GM20431 (cell line): ENCODE measurements at regions not wholly inside any gene's neighbourhood (a gene's known extent, or its start where the extent isn't known, plus 50 kb on each side); places are given as distances from the start of the nearest gene placed in this dataset.
"Not testable (repeated sequence)": the region's sequence is repeated elsewhere in the genome, so short reads cannot be mapped to it uniquely, and the experiment has no call there.

Experiments used
- in situ Hi-C: fragments of 300-500 bp; cut with MseI, MboI; formaldehyde crosslinking; loops from one replicate; pipeline ENCODE4 v1.15.0; 2020; ENCODE audit warnings: low sequenced_read_pairs; ENCODE audit not compliant: unreplicated experiment

DNA sequence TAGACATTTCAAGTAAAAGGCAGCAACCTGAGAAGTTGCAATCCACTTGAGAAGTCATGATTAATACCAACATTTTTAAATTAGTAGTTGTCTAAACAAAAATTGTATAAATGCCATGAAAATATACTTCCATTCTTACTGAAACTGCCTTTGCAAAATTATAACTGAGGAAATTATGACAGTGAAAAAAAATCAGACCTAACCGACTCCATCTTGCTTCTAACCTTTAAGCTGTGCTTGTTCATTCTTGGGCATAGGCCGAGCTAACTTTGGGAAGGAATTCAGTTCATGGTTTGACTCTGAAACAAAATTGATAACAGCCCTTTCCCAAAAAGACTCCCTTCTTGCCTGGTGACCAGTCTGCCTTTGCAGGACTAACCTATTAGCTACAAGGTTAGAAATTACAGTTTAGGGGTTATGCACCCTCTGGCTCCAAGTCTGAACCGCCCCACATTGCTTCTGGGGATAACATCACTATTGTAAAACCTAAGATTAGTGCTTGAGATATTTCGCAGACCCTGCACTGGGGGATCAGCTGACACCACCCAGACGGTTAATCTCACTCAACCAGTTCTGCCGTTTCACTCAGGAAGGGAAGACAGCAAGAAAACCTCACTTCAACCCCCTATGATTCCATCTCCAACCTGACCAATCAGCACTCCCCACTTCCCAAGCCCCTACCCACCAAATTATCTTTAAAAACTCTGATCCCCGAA is 136.1 kb upstream of the ADAMTS3 start:
- in situ Hi-C loops: loop anchor here (25.0 kb wide), 1 partner anchor 307 kb away; no protein-coding TSS in a partner anchor

DNA sequence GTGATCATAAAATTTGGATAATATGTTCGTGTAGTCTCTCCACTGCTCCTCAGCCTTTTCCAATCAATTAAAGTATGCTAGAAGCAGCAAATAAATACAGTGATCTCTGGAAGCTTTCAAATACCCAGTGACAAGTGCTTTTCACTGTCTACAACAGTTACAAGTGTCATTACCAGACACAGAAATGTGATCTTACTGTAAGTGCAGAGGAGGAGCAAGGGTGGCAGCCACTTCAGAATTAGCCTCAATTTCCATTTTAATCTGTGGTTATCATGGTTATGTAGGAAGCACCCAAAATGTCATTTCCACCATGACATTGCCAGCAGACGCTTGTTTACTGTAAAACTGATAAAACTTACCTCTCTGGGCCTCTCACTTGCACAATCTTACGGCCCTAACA is 133.9 kb upstream of the ADAMTS3 start:
- in situ Hi-C loops: loop anchor here (25.0 kb wide), 1 partner anchor 309 kb away; no protein-coding TSS in a partner anchor

DNA sequence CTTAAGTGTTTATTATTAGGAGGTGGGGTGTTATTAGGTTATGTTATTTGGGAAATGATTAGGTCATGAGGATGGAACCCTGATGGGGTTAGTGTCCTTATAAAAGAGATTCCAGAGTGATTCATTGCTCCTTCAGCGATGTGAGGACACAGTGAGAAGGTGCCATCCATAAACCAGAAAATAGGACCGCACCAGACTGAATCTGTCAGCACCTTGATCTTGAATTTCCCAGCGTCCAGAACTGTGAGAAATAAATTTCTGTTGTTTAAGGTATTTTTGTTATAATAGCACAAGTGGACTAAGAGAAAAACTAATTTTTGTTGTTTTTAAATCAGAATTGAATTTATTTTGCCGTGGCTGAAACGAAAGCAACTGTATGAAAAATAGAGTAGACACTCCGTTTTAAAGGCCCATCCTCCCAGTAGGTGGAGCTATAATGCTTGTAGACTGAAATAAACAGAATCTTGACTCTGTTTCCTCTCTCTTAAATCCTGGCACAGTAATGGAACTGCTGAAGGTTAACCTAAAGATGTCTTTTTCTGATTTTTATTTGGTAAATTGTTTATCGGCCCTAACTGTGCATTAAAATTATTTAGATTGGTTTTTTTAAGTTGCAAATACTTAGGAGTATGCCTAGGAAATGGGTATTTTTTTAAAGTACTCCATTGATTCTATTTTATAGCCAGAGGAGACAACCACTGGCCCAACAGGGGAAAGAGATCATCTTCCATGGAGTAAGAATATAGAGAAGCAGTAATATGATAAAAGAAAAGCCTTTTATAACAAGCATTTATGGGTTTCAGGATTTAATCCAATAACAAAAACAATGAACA is 133.2 kb upstream of the ADAMTS3 start:
- in situ Hi-C loops: loop anchor here (25.0 kb wide), 1 partner anchor 310 kb away; no protein-coding TSS in a partner anchor

DNA sequence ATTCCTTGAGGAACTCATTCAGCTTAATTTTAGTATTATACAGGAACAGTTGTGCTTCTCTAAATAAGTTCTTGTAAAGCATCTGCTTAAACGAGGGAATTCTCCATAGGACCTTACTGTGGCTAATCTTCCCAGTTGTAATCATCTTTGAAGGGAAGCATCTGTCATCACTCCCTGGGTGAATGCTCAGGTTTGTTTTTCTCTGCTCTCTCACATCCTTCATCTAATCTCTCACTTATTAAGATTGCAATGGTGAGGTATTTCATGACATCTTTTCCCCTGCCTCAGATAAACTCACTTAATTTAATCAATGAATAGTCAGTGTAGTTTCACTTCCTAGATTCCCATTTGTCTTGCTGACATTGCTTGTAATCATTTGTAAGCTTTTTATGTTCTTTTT is 121.8 kb upstream of the ADAMTS3 start:
- in situ Hi-C loops: no loop called here

DNA sequence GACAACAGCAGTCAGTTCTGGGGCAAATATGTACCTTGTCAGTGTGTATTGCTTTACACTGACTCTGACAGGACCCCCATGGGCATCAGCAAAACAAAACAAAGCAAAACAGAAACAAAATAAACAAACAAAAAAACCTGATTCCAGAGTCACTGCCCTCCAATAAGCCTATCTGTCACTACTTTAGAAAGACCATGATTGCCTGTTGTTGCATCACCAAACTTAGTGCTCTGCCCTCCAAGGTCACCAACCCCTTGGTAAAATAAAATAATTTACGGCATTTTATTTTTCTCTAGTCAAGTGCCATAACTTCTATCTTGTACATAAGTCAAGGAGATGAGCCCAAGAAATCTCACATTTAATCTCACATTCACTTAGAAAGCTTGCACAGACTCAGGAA is 120.9 kb upstream of the ADAMTS3 start:
- in situ Hi-C loops: no loop called here

DNA sequence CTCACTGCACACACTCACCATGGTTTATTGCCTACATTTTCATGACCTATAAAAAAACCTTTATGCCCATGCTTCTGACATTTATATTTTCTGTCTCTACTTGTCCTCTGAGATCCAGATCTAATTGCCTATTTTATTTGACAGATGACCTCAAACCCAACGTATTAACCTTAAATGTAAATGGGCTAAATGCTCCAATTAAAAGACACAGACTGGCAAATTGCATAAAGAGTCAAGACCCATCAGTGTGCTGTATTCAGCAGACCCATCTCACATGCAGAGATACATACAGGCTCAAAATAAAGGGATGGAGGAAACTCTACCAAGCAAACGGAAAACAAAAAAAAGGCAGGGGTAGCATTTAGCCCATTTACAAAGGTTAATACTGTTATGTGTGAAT is 117.4 kb upstream of the ADAMTS3 start:
- in situ Hi-C loops: not testable (repeated sequence)

DNA sequence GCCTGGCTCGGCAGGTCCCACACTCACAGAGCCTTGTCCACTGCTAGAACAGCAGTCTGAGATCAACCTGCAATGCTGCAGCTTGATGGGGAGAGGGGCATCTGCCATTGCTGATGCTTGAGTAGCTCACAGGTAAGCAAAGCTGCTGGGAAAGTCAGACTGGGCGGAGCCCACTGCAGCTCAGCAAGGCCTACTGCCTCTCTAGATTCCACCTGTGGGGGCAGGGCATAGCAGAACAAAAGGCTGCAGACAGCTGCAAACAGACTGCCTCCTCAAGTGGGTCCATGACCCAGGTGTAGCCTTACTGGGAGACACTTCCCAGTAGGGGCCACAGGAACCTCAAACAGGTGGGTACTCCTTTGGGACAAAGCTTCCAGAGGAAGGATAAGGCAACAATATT is 110.6 kb upstream of the ADAMTS3 start:
- in situ Hi-C loops: no loop called here

DNA sequence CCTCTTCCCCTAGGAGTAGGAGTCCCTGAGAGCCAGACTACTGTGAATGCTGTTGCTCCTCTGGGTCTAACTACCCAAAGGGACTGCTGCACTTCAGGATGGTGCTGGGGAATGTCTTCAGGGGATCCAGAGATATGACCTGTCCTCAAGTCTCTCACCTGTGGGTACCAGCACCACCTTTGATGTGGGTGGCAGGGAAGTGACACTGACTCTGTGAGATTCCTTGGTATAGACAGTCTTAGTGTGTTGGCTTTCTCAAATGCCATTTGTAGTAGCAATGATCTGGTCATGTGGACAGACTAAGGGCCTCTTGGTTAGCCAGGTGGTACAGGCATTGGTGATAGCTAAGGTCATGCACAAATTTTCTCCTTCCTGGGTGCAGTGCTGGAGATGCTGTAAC is 108.9 kb upstream of the ADAMTS3 start:
- in situ Hi-C loops: no loop called here

DNA sequence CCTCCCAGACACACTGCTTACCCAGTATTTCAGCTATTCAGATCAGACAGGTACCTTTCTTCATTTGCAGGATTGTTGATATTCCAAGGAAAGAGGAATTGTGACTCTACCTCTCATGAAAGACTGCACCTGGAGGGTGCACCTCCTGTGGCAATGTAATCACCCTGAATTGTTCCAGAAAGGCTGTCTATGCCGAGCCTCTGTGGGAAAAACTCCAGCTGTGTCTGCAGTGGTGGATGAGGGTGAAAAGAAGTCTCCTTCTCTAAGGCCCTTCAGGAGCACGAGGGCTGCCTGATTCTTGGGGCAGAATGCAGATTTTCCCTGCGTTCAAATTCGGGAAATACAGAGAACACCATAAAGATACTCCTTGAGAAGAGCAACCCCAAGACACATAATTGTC is 108.2 kb upstream of the ADAMTS3 start:
- in situ Hi-C loops: no loop called here

DNA sequence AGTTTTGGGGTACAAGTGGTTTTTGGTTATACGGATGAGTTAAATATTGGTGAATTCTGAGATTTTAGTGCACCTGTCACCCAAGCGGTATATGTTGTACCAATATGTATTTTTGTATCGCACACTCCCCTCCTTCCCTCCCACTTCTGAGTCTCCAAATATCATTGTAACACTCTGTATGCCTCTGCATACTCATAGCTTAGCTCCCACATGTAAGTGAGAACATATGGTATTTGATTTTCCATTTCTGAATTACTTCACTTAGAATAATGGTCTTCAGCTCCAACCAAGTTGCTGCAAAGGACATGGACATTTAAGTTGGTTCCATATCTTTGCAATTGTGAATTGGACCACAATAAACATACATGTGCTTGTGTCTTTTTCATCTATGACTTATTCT is 103.0 kb upstream of the ADAMTS3 start:
- in situ Hi-C loops: no loop called here

DNA sequence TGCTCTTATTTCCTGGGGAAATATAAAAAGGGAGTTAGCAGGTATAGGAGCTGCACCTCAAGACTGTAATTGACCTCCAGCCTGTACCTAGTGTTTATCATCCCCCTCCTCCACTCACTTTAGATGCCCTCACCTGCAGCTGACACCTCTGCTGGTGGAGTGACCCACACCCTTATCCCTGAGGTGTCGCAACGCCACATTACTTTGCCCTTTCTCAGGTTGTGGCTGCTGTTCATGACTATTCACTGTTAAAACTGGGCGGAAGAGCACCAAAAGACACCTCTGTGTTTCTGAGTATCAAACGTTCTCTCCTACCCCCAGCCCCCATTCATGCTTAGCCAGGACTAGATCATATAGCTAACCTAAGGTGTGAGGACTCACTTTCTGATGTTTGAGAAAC is 101.5 kb upstream of the ADAMTS3 start:
- in situ Hi-C loops: no loop called here

DNA sequence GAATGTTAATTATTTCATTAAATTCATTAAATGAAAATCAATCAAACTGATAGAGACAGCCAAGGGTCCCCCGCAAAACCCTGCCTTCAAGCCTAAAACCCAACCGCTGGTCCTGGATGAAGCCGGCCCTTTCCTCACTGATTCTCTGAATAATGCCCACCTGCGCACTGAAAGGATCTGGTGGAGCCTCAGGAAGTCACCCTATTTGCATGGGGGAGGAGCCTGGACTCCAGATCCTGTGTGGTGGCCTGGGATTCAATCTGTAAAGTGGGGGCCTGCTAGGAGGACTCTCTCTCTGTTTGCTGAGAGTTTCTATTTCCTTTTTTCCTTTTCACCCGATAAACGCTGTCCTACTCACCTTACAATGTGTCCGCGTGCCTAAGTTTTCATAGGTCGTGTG is 97.9 kb upstream of the ADAMTS3 start:
- in situ Hi-C loops: no loop called here

DNA sequence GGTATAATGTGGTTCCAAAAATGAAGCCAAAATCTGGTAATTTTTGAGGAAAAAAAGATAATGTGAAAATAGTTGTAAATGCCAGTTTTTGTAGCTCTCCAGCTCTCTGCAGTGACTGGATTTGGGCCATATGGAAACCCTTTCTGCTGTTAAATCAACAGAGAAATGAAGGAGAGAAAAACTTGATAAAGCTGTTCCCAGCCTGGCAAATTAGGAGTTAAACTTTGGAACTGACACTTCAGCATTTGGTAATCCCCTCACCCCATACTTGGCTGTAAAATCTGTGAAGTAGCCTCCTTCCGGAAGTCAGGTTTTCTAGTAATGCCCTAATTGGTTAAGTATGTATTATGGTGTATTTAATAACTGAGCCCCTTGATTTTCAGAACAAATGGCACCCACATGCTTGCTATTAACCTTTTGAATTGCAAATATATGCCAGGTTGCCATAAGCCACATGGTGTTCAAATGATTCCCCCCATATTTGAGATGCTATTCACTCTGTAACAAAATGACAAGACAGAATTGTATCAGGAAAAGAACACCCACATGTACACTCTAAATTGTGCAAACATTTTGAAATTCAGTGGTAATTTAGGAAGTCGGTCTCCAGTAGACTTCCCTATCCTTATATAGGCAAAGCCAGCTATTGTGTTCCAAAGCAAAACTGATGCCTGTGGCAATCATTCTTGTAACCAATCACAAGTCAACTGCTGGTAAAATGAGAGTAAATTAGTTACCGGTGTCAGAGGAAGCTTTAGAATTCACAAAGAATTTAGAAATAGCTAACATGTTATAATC is 96.3 kb upstream of the ADAMTS3 start:
- in situ Hi-C loops: no loop called here

DNA sequence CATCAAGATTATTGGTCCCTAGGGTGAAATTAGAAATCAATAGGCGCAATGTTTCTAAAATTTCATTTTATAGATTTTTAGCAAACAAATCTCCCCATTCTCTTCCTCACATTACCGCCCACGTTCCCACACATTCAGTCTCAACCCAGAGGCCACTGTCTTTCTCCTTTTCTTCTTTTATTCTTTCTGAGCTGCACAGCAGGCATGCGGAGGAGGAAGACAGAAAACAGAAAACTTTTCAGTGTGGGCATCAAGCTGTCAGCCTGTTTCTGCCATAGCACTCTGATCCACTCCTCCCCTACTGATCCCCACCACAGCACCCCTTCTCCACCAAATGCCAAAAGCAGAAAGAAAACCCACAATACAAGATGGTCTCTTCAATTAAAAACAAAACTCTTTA is 94.8 kb upstream of the ADAMTS3 start:
- in situ Hi-C loops: no loop called here

DNA sequence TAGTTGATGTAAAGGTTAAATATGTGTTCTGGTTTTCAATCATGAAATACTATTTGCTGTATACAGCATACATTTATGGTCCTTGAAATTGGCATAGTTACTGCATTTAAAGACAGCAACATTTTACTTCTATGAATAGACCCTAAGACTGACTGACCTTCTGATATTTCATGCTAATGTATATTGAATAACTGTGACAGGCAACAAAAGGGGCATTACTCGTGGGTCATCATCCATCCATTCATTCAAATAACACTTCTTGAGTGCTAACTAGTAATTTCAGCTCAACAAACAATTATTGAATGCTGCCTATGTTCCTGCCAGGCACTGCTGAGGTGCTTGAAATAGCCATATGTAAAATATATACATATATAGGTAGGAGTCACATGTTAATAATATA is 92.8 kb upstream of the ADAMTS3 start:
- in situ Hi-C loops: no loop called here

DNA sequence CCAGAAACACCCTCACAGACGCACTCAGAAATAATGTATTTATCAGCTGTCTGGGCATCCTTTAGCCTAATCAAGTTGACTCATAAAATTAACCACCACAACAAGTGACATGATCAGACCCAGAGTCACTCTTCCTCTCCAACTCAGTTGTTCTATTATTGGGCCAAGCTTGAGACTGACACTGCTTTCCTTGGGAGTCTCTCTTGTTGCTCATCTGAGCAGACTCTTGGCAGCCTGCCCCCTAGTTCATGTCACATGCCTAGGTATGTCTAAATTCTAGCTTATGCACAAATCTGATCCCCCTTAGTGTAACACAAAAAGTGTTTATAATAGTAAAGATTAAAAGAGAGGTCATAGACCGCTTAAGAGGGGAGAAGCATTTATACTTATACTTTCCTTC is 72.6 kb upstream of the ADAMTS3 start:
- in situ Hi-C loops: no loop called here

DNA sequence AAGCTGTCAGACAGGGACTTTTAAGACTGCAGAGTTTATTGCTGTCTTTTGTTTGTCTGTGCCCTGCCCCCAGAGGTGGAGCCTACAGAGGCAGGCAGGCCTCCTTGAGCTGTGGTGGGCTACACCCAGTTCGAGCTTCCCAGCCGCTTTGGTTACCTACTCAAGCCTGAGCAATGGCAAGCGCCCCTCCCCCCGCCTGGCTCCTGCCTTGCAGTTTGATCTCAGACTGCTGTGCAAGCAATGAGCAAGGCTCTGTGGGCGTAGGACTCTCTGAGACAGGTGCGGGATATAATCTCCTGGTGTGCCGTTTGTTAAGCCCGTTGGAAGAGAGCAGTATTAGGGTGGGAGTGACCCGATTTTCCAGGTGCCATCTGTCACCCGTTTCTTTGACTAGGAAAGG is 67.8 kb upstream of the ADAMTS3 start:
- in situ Hi-C loops: not testable (repeated sequence)

DNA sequence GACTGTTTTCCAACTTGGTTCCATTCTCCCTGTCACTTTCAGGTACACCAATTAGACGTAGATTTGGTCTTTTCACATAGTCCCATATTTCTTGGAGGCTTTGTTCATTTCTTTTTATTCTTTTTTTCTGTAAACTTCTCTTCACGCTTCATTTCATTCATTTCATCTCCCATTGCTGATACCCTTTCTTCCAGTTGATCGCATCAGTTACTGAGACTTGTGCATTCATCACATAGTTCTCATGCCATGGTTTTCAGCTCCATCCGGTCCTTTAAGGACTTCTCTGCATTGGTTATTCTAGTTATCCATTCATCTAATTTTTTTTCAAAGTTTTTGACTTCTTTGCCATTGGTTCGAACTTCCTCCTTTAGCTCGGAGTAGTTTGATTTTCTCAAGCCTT is 66.9 kb upstream of the ADAMTS3 start:
- in situ Hi-C loops: not testable (repeated sequence)

DNA sequence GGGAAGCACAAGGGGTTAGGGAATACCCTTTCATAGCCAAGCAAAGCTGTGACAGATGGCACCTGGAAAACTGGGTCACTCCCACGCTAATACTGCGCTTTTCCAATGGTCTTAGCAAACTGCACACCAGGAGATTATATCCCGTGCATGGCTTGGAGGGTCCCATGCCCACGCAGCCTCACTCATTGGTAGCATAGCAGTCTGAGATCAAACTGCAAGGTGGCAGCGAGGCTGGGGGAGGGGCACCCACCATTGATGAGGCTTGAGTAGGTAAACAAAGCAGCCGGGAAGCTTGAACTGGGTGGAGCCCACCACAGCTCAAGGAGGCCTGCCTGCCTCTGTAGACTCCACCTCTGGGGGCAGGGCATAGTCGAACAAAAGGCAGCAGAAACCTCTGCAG is 63.2 kb upstream of the ADAMTS3 start:
- in situ Hi-C loops: not testable (repeated sequence)

DNA sequence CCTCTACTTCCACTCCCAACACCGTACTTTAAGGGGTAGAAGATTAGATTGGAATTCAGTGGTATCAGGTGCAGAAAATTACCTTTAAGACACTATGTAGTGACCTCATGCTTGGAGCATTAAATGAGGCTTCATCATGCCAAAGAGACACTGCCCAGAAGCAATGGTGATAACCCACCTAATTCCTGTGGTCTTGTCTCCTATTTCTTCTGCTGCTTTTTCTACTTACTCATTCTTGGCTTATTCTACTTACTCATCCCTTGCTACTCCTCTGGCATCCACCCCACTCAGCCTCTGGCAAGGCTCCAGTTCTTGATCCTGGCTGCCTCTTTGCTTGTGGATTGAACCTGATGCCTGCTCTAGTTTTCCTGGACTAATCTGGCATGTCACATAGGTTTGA is 62.3 kb upstream of the ADAMTS3 start:
- in situ Hi-C loops: no loop called here

DNA sequence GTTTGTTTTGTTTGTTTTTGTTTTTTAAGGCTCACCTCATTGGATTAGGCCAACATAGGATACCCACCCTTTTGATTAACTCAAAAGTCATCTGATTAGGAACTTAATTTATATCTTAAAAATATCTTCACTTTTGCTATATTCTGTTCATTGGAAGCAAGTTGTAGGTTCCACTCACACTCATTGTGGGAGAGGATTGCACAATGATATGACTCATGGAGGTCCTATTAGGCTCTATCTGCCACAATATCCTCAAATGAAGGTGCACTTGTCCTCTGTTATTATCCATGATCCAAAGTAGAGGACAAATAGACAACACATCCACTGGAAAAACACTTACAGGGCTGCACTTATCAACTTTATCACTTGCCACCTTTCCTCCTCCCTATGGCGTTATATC is 60.5 kb upstream of the ADAMTS3 start:
- in situ Hi-C loops: no loop called here
